IgD-negative memory B cell (primary cell): ENCODE measurements at regions not wholly inside any gene's neighbourhood (a gene's known extent, or its start where the extent isn't known, plus 50 kb on each side); places are given as distances from the start of the nearest gene placed in this dataset.

ENCODE experiments used
- H3K27ac Mint-ChIP-seq, 3 donors: one replicate each; pipeline ENCODE4 v1.8.0; 2020 to 2022; ENCODE audit warnings: mild to moderate bottlenecking in 3 of 3, mixed read lengths in 3 of 3, moderate library complexity in 1 of 3
- H3K27me3 Mint-ChIP-seq: one replicate; pipeline ENCODE4 v1.8.0; 2021; ENCODE audit warnings: mixed read lengths
- H3K36me3 Mint-ChIP-seq: one replicate; pipeline ENCODE4 v1.8.0; 2020; ENCODE audit warnings: mild to moderate bottlenecking, mixed read lengths
- H3K4me1 Mint-ChIP-seq, 3 donors: one replicate each; pipeline ENCODE4 v1.8.0; 2020 to 2022; ENCODE audit warnings: mixed read lengths in 3 of 3, mild to moderate bottlenecking in 1 of 3
- H3K4me3 Mint-ChIP-seq, 4 donors: one replicate each; pipeline ENCODE4 v1.8.0; 2020 to 2022; ENCODE audit warnings: mild to moderate bottlenecking in 4 of 4, mixed read lengths in 4 of 4, moderate library complexity in 3 of 4
- H3K9me3 Mint-ChIP-seq, 3 donors: one replicate each; pipeline ENCODE4 v1.8.0; 2020 to 2021; ENCODE audit warnings: mixed read lengths in 3 of 3, mild to moderate bottlenecking in 1 of 3

- H3K36me3 Mint-ChIP-seq, result no peaks in the 10 kb centered on the region
- H3K27ac Mint-ChIP-seq, result no peak overlapping the region
- peaks cover 2% of the 10 kb centered on the region for H3K27me3 Mint-ChIP-seq
- no peaks in the 10 kb centered on the region for H3K4me1 Mint-ChIP-seq
- H3K4me3 Mint-ChIP-seq, result no peak overlapping the region
- peaks cover 12 to 31% (median 14%) of the 10 kb centered on the region in 3 donors for H3K9me3 Mint-ChIP-seq
Observed at GRCh38 chr16:51705142-51705541, 554.1 kb upstream of the SALL1 start.

GRCh38 chr16:51701025-51701424 lies 550.0 kb upstream of the SALL1 start:
- peaks cover 10 to 22% (median 11%) of the 10 kb centered on the region in 3 donors for H3K9me3 Mint-ChIP-seq
- H3K36me3 Mint-ChIP-seq, result no peaks in the 10 kb centered on the region
- H3K27ac Mint-ChIP-seq, result no peak overlapping the region
- H3K27me3 Mint-ChIP-seq, result no peaks in the 10 kb centered on the region
- H3K4me1 Mint-ChIP-seq, result no peaks in the 10 kb centered on the region
- H3K4me3 Mint-ChIP-seq, result no peak overlapping the region

GRCh38 chr16:51699686-51700396 lies 548.8 kb upstream of the SALL1 start:
- H3K27ac Mint-ChIP-seq, result no peak overlapping the region
- H3K9me3 Mint-ChIP-seq, result peaks cover 10 to 23% (median 16%) of the 10 kb centered on the region in 3 donors

GRCh38 chr16:51698647-51699046 lies 547.6 kb upstream of the SALL1 start:
- H3K4me3 Mint-ChIP-seq, result no peak overlapping the region
- no peaks in the 10 kb centered on the region for H3K36me3 Mint-ChIP-seq
- no peaks in the 10 kb centered on the region for H3K27me3 Mint-ChIP-seq
- no peak overlapping the region for H3K27ac Mint-ChIP-seq
- no peaks in the 10 kb centered on the region for H3K4me1 Mint-ChIP-seq
- peaks cover 9 to 18% (median 12%) of the 10 kb centered on the region in 3 donors for H3K9me3 Mint-ChIP-seq

More at GRCh38 chr16:51699686-51700396, 548.8 kb upstream of the SALL1 start:
- Mint-ChIP-seq H3K27me3 (no peaks in the 10 kb centered on the region), H3K4me1 (no peaks in the 10 kb centered on the region), H3K36me3 (no peaks in the 10 kb centered on the region), H3K4me3 (no peak overlapping the region)

GRCh38 chr16:51697454-51697853 lies 546.4 kb upstream of the SALL1 start:
- Mint-ChIP-seq H3K27me3 (no peaks in the 10 kb centered on the region), H3K36me3 (no peaks in the 10 kb centered on the region), H3K27ac (no peak overlapping the region), H3K4me1 (no peaks in the 10 kb centered on the region), H3K4me3 (no peak overlapping the region), H3K9me3 (peaks cover 9 to 23% (median 11%) of the 10 kb centered on the region in 3 donors)

- Mint-ChIP-seq H3K9me3 (peaks cover 7 to 19% (median 15%) of the 10 kb centered on the region in 3 donors), H3K27ac (no peak overlapping the region), H3K36me3 (no peaks in the 10 kb centered on the region), H3K4me1 (no peaks in the 10 kb centered on the region), H3K4me3 (no peak overlapping the region), H3K27me3 (no peaks in the 10 kb centered on the region)
Observed at GRCh38 chr16:51696376-51696775, 545.3 kb upstream of the SALL1 start.

GRCh38 chr16:51691109-51691508 lies 540.0 kb upstream of the SALL1 start:
- Mint-ChIP-seq H3K27me3 (no peaks in the 10 kb centered on the region), H3K9me3 (peaks cover 16 to 23% (median 17%) of the 10 kb centered on the region in 3 donors), H3K4me1 (no peaks in the 10 kb centered on the region), H3K36me3 (no peaks in the 10 kb centered on the region), H3K4me3 (no peak overlapping the region), H3K27ac (no peak overlapping the region)

GRCh38 chr16:51685498-51685897 lies 534.4 kb upstream of the SALL1 start:
- Mint-ChIP-seq H3K9me3 (peaks cover 3 to 16% (median 12%) of the 10 kb centered on the region in 3 donors), H3K27ac (no peak overlapping the region), H3K4me3 (no peak overlapping the region), H3K4me1 (no peaks in the 10 kb centered on the region), H3K36me3 (no peaks in the 10 kb centered on the region), H3K27me3 (no peaks in the 10 kb centered on the region)

- no peaks in the 10 kb centered on the region for H3K36me3 Mint-ChIP-seq
- no peaks in the 10 kb centered on the region for H3K27me3 Mint-ChIP-seq
- no peaks in the 10 kb centered on the region for H3K4me1 Mint-ChIP-seq
- peaks cover 3 to 16% (median 9%) of the 10 kb centered on the region in 3 donors for H3K9me3 Mint-ChIP-seq
- H3K27ac Mint-ChIP-seq, result no peak overlapping the region
- no peak overlapping the region for H3K4me3 Mint-ChIP-seq
Observed at GRCh38 chr16:51683882-51684281, 532.8 kb upstream of the SALL1 start.

GRCh38 chr16:51682905-51683304 lies 531.8 kb upstream of the SALL1 start:
- H3K4me3 Mint-ChIP-seq, result no peak overlapping the region

GRCh38 chr16:51674615-51675014 lies 523.5 kb upstream of the SALL1 start:
- Mint-ChIP-seq H3K4me3 (no peak overlapping the region), H3K27ac (no peak overlapping the region), H3K36me3 (no peaks in the 10 kb centered on the region), H3K9me3 (peaks cover 3 to 7% (median 4%) of the 10 kb centered on the region in 3 donors), H3K27me3 (no peaks in the 10 kb centered on the region), H3K4me1 (no peaks in the 10 kb centered on the region)

More at GRCh38 chr16:51682905-51683304, 531.8 kb upstream of the SALL1 start:
- Mint-ChIP-seq H3K27me3 (no peaks in the 10 kb centered on the region), H3K27ac (no peak overlapping the region), H3K36me3 (no peaks in the 10 kb centered on the region), H3K4me1 (no peaks in the 10 kb centered on the region), H3K9me3 (peaks cover 1 to 16% (median 6%) of the 10 kb centered on the region in 3 donors)

GRCh38 chr16:51670527-51670926 lies 519.5 kb upstream of the SALL1 start:
- no peaks in the 10 kb centered on the region for H3K27me3 Mint-ChIP-seq
- H3K4me3 Mint-ChIP-seq, result no peak overlapping the region
- H3K4me1 Mint-ChIP-seq, result no peaks in the 10 kb centered on the region
- no peak overlapping the region for H3K27ac Mint-ChIP-seq
- peaks cover 0 to 10% (median 6%) of the 10 kb centered on the region in 3 donors for H3K9me3 Mint-ChIP-seq
- H3K36me3 Mint-ChIP-seq, result no peaks in the 10 kb centered on the region

- peaks cover 4 to 10% (median 6%) of the 10 kb centered on the region in 3 donors for H3K9me3 Mint-ChIP-seq
- no peaks in the 10 kb centered on the region for H3K27me3 Mint-ChIP-seq
- H3K4me3 Mint-ChIP-seq, result no peak overlapping the region
- no peaks in the 10 kb centered on the region for H3K36me3 Mint-ChIP-seq
- H3K4me1 Mint-ChIP-seq, result no peaks in the 10 kb centered on the region
- no peak overlapping the region for H3K27ac Mint-ChIP-seq
Observed at GRCh38 chr16:51666821-51667220, 515.8 kb upstream of the SALL1 start.

- Mint-ChIP-seq H3K36me3 (no peaks in the 10 kb centered on the region), H3K27me3 (no peaks in the 10 kb centered on the region), H3K4me3 (no peak overlapping the region), H3K9me3 (peaks cover 4 to 10% (median 6%) of the 10 kb centered on the region in 3 donors), H3K4me1 (no peaks in the 10 kb centered on the region), H3K27ac (no peak overlapping the region)
Observed at GRCh38 chr16:51666074-51666473, 515.0 kb upstream of the SALL1 start.

GRCh38 chr16:51665436-51665998 lies 514.4 kb upstream of the SALL1 start:
- Mint-ChIP-seq H3K9me3 (peaks cover 4 to 10% (median 6%) of the 10 kb centered on the region in 3 donors), H3K27me3 (no peaks in the 10 kb centered on the region), H3K27ac (no peak overlapping the region), H3K36me3 (no peaks in the 10 kb centered on the region), H3K4me1 (no peaks in the 10 kb centered on the region), H3K4me3 (no peak overlapping the region)

- no peaks in the 10 kb centered on the region for H3K27me3 Mint-ChIP-seq
- H3K36me3 Mint-ChIP-seq, result no peaks in the 10 kb centered on the region
- no peaks in the 10 kb centered on the region for H3K4me1 Mint-ChIP-seq
- no peak overlapping the region for H3K4me3 Mint-ChIP-seq
- H3K9me3 Mint-ChIP-seq, result peaks cover 3 to 16% (median 6%) of the 10 kb centered on the region in 3 donors
- no peak overlapping the region for H3K27ac Mint-ChIP-seq
Observed at GRCh38 chr16:51658531-51658930, 507.5 kb upstream of the SALL1 start.
